ENCODE measurements at regions not wholly inside any gene's neighbourhood (a gene's known extent, or its start where the extent isn't known, plus 50 kb on each side); places are given as distances from the start of the nearest gene placed in this dataset.
A peak's percentile ranks its signal among the peaks of the same experiment; 100 is the strongest.

GRCh38 chr15:98403569-98403968 is 244.8 kb upstream of the IGF1R start:
- H3K27ac Mint-ChIP-seq, result no peak overlapping the region
- H3K9me3 Mint-ChIP-seq, result peaks cover 0 to 4% (median 0%) of the 10 kb centered on the region in 7 donors
- no peak overlapping the region for H3K4me3 Mint-ChIP-seq
- H3K27me3 Mint-ChIP-seq, result peaks cover 4 to 11% (median 7%) of the 10 kb centered on the region in 3 donors
- H3K36me3 Mint-ChIP-seq, result no peaks in the 10 kb centered on the region
- ATAC-seq (ENCODE audit: low read depth in 2 of 2), result no peak
- no peaks in the 10 kb centered on the region for H3K4me1 Mint-ChIP-seq
- DNase-seq, result no peak

- H3K36me3 Mint-ChIP-seq, result no peaks in the 10 kb centered on the region
- H3K27ac Mint-ChIP-seq, result no peak overlapping the region
- H3K27me3 Mint-ChIP-seq, result peaks cover 4 to 14% (median 8%) of the 10 kb centered on the region in 3 donors
- DNase-seq, result no peak
- no peak overlapping the region for H3K4me3 Mint-ChIP-seq
- no peaks in the 10 kb centered on the region for H3K4me1 Mint-ChIP-seq
- H3K9me3 Mint-ChIP-seq, result peaks cover 0 to 4% (median 1%) of the 10 kb centered on the region in 7 donors
- ATAC-seq (ENCODE audit: low read depth in 2 of 2), result no peak
Observed at GRCh38 chr15:98405013-98405412, 243.3 kb upstream of the IGF1R start.

DNA sequence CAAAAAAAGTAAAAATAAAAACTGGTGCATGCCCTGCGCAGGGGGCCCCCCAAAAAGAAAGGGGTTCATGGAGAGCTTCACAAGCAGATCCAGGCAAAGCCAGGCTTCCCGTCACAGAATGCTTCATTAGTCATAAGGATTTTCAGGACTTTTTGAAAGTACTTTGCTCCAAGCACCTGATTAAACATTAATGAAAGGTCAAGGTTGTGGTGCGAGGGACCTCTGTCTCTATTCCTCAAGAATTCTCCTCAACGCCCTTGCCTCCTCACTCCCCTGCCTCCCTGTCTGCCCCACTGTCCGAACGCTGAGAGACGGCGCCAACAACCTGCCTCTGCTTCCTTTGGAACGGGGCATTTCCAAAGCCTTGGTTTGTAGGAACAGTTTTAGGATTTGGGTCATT is 240.1 kb upstream of the IGF1R start:
- ATAC-seq (ENCODE audit: low read depth in 2 of 2) (no peak), DNase-seq (no peak)
- no peak overlapping the region for H3K27ac Mint-ChIP-seq
- peaks cover 6 to 19% (median 8%) of the 10 kb centered on the region in 3 donors for H3K27me3 Mint-ChIP-seq
- no peak overlapping the region for H3K4me3 Mint-ChIP-seq
- H3K4me1 Mint-ChIP-seq, result no peaks in the 10 kb centered on the region
- no peaks in the 10 kb centered on the region for H3K36me3 Mint-ChIP-seq
- peaks cover 0 to 10% (median 1%) of the 10 kb centered on the region in 7 donors for H3K9me3 Mint-ChIP-seq

DNA sequence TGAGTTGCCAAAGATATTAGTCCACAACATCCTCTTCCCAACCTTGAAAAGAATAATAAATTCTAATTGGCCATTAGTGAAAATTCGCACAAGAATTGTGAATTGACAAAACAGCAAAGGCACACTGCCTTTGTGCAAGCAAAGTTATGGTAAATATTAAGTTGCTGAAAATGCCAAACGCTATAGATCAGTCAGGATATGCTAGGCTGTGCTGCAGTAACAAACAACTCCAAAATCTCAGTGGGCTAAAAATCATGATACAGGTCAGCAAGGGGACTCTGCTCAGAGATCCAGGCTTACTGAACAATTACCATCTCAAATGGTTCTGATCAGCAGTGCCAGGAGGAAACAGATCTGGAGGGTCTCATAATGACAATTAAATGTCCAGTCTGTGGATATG is 238.0 kb upstream of the IGF1R start:
- no peak overlapping the region for H3K27ac Mint-ChIP-seq
- ATAC-seq (ENCODE audit: low read depth in 2 of 2), result no peak
- H3K27me3 Mint-ChIP-seq, result peaks cover 8 to 20% (median 11%) of the 10 kb centered on the region in 3 donors
- H3K36me3 Mint-ChIP-seq, result no peaks in the 10 kb centered on the region
- H3K4me1 Mint-ChIP-seq, result no peaks in the 10 kb centered on the region
- no peak for DNase-seq
- H3K4me3 Mint-ChIP-seq, result no peak overlapping the region
- H3K9me3 Mint-ChIP-seq, result peaks cover 0 to 10% (median 3%) of the 10 kb centered on the region in 7 donors

DNA sequence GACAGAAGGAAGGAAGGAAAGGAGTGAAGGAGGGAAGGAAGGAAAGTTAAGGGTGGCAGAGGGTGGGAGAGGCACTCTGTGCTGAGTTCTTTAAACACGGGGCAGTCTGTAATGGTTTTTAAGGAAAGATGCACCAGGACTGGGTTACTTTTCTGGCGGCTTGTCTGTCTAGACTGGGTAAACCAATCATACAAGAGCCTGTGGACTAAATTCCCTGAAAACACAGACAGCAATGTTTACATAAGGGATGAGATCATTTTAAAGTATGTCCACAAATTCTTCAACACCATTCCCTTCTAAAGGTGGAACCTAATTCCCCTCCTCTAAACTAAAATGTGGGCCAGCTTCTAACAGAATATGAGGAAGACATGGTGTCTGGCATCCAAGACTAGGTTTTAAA is 235.5 kb upstream of the IGF1R start:
- Mint-ChIP-seq H3K9me3 (peaks cover 0 to 10% (median 0%) of the 10 kb centered on the region in 7 donors), H3K27me3 (peaks cover 11 to 16% (median 15%) of the 10 kb centered on the region in 3 donors), H3K4me3 (no peak overlapping the region), H3K4me1 (peaks cover 0 to 2% (median 0%) of the 10 kb centered on the region in 3 donors), H3K27ac (no peak overlapping the region), H3K36me3 (no peaks in the 10 kb centered on the region)
- no peak for ATAC-seq (ENCODE audit: low read depth in 2 of 2)
- DNase-seq, result no peak

DNA sequence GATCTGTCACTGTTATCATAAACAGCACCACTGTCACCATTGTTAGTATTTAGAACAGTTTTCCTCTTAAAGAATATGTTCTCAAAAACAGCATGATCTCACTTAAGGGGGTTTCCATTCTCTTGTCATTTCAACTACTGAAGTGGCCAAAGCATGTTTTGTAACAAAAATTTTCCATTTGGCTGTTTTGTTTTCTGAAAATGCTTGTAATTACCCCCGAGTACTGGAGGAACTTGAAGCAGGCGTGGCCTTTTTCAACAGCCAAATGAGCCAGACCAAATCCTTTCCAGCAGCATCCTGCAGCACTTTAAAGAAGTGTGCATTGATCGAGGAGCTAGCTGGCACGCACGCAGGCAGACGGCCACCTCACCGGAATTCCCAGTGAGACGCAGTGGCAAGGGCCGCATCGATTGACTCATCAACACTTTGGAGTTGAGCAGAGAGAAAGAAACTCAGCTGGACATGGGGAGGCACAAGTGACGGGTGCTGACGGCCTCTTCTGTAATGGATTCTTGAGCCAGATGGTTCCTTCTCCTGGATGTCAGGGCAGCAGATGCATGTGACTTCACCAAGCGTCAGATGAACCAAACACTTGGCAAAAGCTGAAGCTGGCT is 234.3 kb upstream of the IGF1R start:
- ATAC-seq (ENCODE audit: low read depth in 2 of 2) (no peak), DNase-seq (no peak)
- Mint-ChIP-seq H3K4me3 (no peak overlapping the region), H3K4me1 (peaks cover 0 to 2% (median 0%) of the 10 kb centered on the region in 3 donors), H3K27ac (no peak overlapping the region), H3K36me3 (no peaks in the 10 kb centered on the region), H3K9me3 (peaks cover 0 to 7% (median 0%) of the 10 kb centered on the region in 7 donors), H3K27me3 (peaks cover 13 to 17% (median 16%) of the 10 kb centered on the region in 3 donors)

DNA sequence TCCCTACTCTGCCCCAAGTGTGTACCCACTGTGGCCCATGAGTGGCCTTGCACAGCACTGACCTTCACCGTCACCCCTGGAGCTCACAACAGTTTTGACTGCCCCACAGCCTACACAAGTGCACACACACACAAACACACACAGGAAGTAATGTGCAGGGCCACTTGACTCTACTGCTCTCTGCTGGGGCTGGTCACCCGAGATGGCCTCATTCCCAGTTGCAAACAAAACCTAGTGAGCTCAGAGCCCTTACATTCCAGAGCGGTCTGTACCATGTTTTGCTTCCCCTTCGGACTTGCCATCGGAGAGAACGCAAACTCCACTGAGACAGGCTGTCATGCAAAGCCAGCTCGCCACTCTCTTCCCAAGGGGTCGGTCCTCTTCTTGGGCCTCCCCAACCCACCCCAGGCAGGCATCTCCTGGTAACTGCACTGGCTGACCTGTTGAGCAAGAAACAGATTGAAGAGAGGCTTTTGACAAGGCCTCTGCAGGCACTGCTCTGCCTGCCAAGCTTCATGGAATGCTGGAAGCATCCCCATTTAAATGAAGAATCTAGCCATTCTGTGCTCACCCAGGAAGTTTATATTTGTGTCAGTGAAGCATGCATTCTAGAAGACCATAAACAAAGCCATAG is 232.0 kb upstream of the IGF1R start:
- Mint-ChIP-seq H3K4me3 (no peak overlapping the region), H3K4me1 (peaks cover 4 to 11% (median 6%) of the 10 kb centered on the region in 3 donors), H3K27me3 (peaks cover 21 to 34% (median 25%) of the 10 kb centered on the region in 3 donors), H3K36me3 (no peaks in the 10 kb centered on the region), H3K9me3 (peaks cover 0 to 6% (median 0%) of the 10 kb centered on the region in 7 donors), H3K27ac (peak overlapping the region in 1 of 6 donors; percentile 46)
- ATAC-seq (ENCODE audit: low read depth in 2 of 2) (no peak), DNase-seq (no peak)

GRCh38 chr15:98417346-98417745 is 231.0 kb upstream of the IGF1R start:
- Mint-ChIP-seq H3K27ac (no peak overlapping the region), H3K27me3 (peaks cover 23 to 37% (median 25%) of the 10 kb centered on the region in 3 donors), H3K4me3 (no peak overlapping the region), H3K36me3 (no peaks in the 10 kb centered on the region), H3K9me3 (peaks cover 0 to 5% (median 0%) of the 10 kb centered on the region in 7 donors), H3K4me1 (peaks cover 4 to 14% (median 12%) of the 10 kb centered on the region in 3 donors)
- no peak for DNase-seq
- no peak for ATAC-seq (ENCODE audit: low read depth in 2 of 2)

DNA sequence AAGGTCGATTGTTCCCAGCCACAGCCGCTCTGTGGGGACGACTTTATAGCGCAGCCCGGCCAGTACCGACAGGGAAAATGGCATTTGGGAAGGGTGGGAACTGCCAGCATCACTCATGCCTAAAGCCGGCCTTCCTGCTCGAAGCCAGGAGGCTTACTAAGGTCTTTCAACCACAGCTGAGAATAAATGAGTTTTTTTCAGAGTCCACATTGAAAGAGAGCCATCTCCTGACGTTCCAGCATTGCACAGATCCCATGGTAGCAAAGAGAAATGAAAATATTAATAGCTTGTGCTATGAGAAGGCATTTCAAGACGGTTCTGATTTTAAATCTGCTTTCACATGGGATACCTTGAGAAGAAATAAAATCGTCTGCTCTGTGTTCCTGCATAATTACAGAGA is 230.2 kb upstream of the IGF1R start:
- no peak overlapping the region for H3K27ac Mint-ChIP-seq
- no peak overlapping the region for H3K4me3 Mint-ChIP-seq
- H3K27me3 Mint-ChIP-seq, result peaks cover 30 to 45% (median 32%) of the 10 kb centered on the region in 3 donors
- no peak for ATAC-seq (ENCODE audit: low read depth in 2 of 2)
- no peaks in the 10 kb centered on the region for H3K36me3 Mint-ChIP-seq
- no peak for DNase-seq
- H3K9me3 Mint-ChIP-seq, result peaks cover 0 to 4% (median 0%) of the 10 kb centered on the region in 7 donors
- peaks cover 4 to 14% (median 12%) of the 10 kb centered on the region in 3 donors for H3K4me1 Mint-ChIP-seq

DNA sequence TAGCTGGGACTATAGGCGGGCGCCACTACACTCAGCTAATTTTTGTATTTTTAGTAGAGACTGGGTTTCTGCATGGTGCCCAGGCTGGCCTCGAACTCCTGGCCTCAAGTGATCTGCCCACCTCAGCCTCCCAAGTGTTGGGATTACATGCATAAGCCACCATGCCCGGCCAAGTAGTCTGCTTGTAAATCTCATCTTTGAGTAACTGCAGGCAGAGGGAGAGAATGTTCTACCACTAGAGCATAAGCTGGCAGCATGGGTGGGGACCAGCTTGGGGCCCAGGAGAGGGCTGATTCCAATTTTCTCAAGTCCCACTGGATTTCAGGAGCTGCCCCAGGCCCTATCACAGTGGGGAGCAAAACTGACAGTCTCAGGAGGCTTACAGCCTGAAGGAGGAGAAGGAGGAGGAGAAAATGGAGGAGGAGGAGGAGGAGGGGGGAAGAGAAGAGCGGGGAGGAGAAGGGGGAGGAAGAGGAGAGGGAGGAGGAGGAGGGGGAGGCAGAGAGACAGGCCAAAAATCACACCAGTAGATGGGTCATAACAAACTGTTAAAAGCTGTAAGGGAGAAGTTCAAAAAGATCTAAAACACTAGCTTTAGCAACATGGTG is 229.1 kb upstream of the IGF1R start:
- H3K9me3 Mint-ChIP-seq, result peaks cover 0 to 2% (median 0%) of the 10 kb centered on the region in 7 donors
- DNase-seq, result no peak
- H3K4me3 Mint-ChIP-seq, result peak overlapping the region in 1 of 8 donors; percentile 76
- peaks cover 4 to 14% (median 12%) of the 10 kb centered on the region in 3 donors for H3K4me1 Mint-ChIP-seq
- no peaks in the 10 kb centered on the region for H3K36me3 Mint-ChIP-seq
- peaks cover 31 to 45% (median 39%) of the 10 kb centered on the region in 3 donors for H3K27me3 Mint-ChIP-seq
- ATAC-seq (ENCODE audit: low read depth in 2 of 2), result no peak
- no peak overlapping the region for H3K27ac Mint-ChIP-seq

DNA sequence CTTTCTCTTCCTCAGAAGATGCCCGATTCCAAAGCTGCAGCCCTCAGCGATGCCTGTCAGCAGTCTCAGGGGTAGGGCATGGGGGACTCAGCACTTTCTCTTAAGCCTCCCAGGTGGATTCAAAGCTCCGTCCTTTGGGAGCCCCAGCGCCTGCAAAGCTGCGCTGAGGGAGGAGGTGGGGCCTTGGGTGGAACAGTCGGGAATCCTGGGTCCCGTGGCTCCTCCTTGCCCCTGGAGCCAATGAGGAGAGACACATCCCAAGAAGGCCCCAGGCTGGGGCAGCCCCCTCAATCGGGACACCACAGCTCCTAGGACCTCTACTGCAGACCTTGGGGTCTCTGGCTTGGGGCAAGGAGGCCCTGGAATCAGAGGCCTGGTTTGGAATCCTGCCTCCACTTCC is 227.5 kb upstream of the IGF1R start:
- peak overlapping the region in 2 of 8 donors; percentile 20 to 51 for H3K4me3 Mint-ChIP-seq
- no peak for ATAC-seq (ENCODE audit: low read depth in 2 of 2)
- no peaks in the 10 kb centered on the region for H3K36me3 Mint-ChIP-seq
- peaks cover 4 to 14% (median 12%) of the 10 kb centered on the region in 3 donors for H3K4me1 Mint-ChIP-seq
- peak overlapping the region in 1 of 6 donors; percentile 2 for H3K27ac Mint-ChIP-seq
- peaks cover 0 to 2% (median 0%) of the 10 kb centered on the region in 7 donors for H3K9me3 Mint-ChIP-seq
- no peak for DNase-seq
- peaks cover 42 to 59% (median 55%) of the 10 kb centered on the region in 3 donors for H3K27me3 Mint-ChIP-seq

DNA sequence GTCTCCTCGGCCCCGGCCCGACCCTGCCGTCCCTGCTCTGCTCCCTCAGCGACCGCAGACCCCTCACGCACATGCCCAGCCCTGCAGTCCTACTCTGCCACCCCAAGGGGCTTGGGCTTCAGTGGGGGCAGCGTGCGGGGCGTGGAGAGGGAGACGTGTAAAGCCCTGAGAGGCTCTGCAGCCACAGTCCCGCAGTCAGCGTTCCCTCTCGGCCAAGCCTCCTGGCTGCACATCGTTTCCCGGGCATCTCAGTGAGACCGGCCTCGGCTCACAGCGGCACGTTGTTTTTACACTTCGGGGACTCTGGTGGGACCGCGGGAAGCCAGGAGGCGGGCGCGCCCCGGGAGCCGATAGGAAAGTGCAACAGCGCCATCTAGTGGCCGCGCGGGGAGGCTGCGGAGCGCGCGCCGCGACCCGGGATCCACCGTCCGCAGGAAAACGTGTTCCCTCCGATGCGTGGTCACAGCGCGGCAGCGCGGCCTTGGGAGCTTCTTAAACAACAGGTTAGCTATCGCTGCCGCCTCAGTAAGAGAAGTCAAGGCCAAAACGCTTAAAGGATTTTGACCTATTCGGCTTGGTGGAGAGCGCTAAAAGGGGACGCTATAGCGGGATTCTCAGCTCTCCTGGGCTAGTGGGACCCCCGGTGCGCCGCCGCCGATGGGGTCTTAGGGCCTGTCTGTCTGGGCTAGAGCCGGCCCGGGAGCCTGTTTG is 226.8 kb upstream of the IGF1R start:
- Mint-ChIP-seq H3K27ac (peak overlapping the region in 1 of 6 donors; percentile 74), H3K9me3 (no peaks in the 10 kb centered on the region), H3K36me3 (no peaks in the 10 kb centered on the region), H3K27me3 (peaks cover 50 to 64% (median 62%) of the 10 kb centered on the region in 3 donors), H3K4me1 (peaks cover 4 to 14% (median 12%) of the 10 kb centered on the region in 3 donors), H3K4me3 (peak overlapping the region in 7 of 8 donors; percentile 20 to 60 (median 33))
- DNase-seq (peak; percentile 26), ATAC-seq (ENCODE audit: low read depth in 2 of 2) (peak in 1 of 2 donors; percentile 27)

- Mint-ChIP-seq H3K4me3 (no peak overlapping the region), H3K27ac (peak overlapping the region in 2 of 6 donors; percentile 49 to 74)
Observed at GRCh38 chr15:98422130-98422478, 226.2 kb upstream of the IGF1R start.

More at GRCh38 chr15:98422130-98422478, 226.2 kb upstream of the IGF1R start:
- Mint-ChIP-seq H3K27me3 (peaks cover 53 to 67% (median 63%) of the 10 kb centered on the region in 3 donors), H3K4me1 (peaks cover 4 to 12% (median 12%) of the 10 kb centered on the region in 3 donors), H3K9me3 (no peaks in the 10 kb centered on the region), H3K36me3 (no peaks in the 10 kb centered on the region)
- DNase-seq (no peak), ATAC-seq (ENCODE audit: low read depth in 2 of 2) (no peak)

Measured in naive B cell (primary cell).